ENCODE measurements at regions not wholly inside any gene's neighbourhood (a gene's known extent, or its start where the extent isn't known, plus 50 kb on each side); places are given as distances from the start of the nearest gene placed in this dataset.

GRCh38 chr7:96833676-96834453, 124.2 kb upstream of the SEM1 start:
- WGBS, 3 donors, result 40 to 51% (median 46%) methylated on average over 8 of the region's 8 CpGs
- no peak overlapping the region for H3K27ac ChIP-seq (ENCODE audit: low read depth in 1 of 3, low read length in 2 of 3)
- DNase-seq (no peak), FAIRE-seq (no peak)
- H3K4me1 ChIP-seq (ENCODE audit: control insufficient read depth in 3 of 3, insufficient read depth in 2 of 3, low read depth in 1 of 3, low read length in 2 of 3), result no peaks in the 10 kb centered on the region
- H3K4me3 ChIP-seq (ENCODE audit: low read depth in 1 of 3, low read length in 3 of 3), result no peak overlapping the region
- no peaks in the 10 kb centered on the region for H3K9me3 ChIP-seq (ENCODE audit: control insufficient read depth in 2 of 2, insufficient read depth in 1 of 2, low read depth in 1 of 2, low read length in 1 of 2)
- no peaks in the 10 kb centered on the region for H3K36me3 ChIP-seq (ENCODE audit: control insufficient read depth in 3 of 3, insufficient read depth in 2 of 3, low read depth in 1 of 3, low read length in 3 of 3)
- H3K27me3 ChIP-seq (ENCODE audit: control insufficient read depth in 3 of 3, insufficient read depth in 3 of 3, low read length in 3 of 3), result no peaks in the 10 kb centered on the region

- no peak overlapping the region for H3K27ac ChIP-seq (ENCODE audit: low read depth in 1 of 3, low read length in 2 of 3)
- no peaks in the 10 kb centered on the region for H3K9me3 ChIP-seq (ENCODE audit: control insufficient read depth in 2 of 2, insufficient read depth in 1 of 2, low read depth in 1 of 2, low read length in 1 of 2)
- no peak for DNase-seq
- no peak for FAIRE-seq
- 48 to 60% (median 50%) methylated on average over 3 of the region's 3 CpGs for WGBS, 3 donors
- H3K4me3 ChIP-seq (ENCODE audit: low read depth in 1 of 3, low read length in 3 of 3), result no peak overlapping the region
- H3K27me3 ChIP-seq (ENCODE audit: control insufficient read depth in 3 of 3, insufficient read depth in 3 of 3, low read length in 3 of 3), result no peaks in the 10 kb centered on the region
- H3K36me3 ChIP-seq (ENCODE audit: control insufficient read depth in 3 of 3, insufficient read depth in 2 of 3, low read depth in 1 of 3, low read length in 3 of 3), result no peaks in the 10 kb centered on the region
- no peaks in the 10 kb centered on the region for H3K4me1 ChIP-seq (ENCODE audit: control insufficient read depth in 3 of 3, insufficient read depth in 2 of 3, low read depth in 1 of 3, low read length in 2 of 3)
Observed at GRCh38 chr7:96836456-96836855, 126.8 kb upstream of the SEM1 start.

GRCh38 chr7:96837593-96837992, 127.9 kb upstream of the SEM1 start:
- no peaks in the 10 kb centered on the region for H3K4me1 ChIP-seq (ENCODE audit: control insufficient read depth in 3 of 3, insufficient read depth in 2 of 3, low read depth in 1 of 3, low read length in 2 of 3)
- FAIRE-seq, result no peak
- no peaks in the 10 kb centered on the region for H3K9me3 ChIP-seq (ENCODE audit: control insufficient read depth in 2 of 2, insufficient read depth in 1 of 2, low read depth in 1 of 2, low read length in 1 of 2)
- no peak overlapping the region for H3K4me3 ChIP-seq (ENCODE audit: low read depth in 1 of 3, low read length in 3 of 3)
- H3K27ac ChIP-seq (ENCODE audit: low read depth in 1 of 3, low read length in 2 of 3), result no peak overlapping the region
- H3K27me3 ChIP-seq (ENCODE audit: control insufficient read depth in 3 of 3, insufficient read depth in 3 of 3, low read length in 3 of 3), result no peaks in the 10 kb centered on the region
- WGBS, 3 donors, result 51 to 55% (median 51%) methylated on average over 2 of the region's 2 CpGs
- H3K36me3 ChIP-seq (ENCODE audit: control insufficient read depth in 3 of 3, insufficient read depth in 2 of 3, low read depth in 1 of 3, low read length in 3 of 3), result no peaks in the 10 kb centered on the region
- peak in 1 of 2 donors; percentile 48 for DNase-seq

GRCh38 chr7:96838481-96838880, 128.8 kb upstream of the SEM1 start:
- Histone ChIP-seq H3K4me3 (ENCODE audit: low read depth in 1 of 3, low read length in 3 of 3) (no peak overlapping the region), H3K27me3 (ENCODE audit: control insufficient read depth in 3 of 3, insufficient read depth in 3 of 3, low read length in 3 of 3) (no peaks in the 10 kb centered on the region), H3K36me3 (ENCODE audit: control insufficient read depth in 3 of 3, insufficient read depth in 2 of 3, low read depth in 1 of 3, low read length in 3 of 3) (no peaks in the 10 kb centered on the region), H3K27ac (ENCODE audit: low read depth in 1 of 3, low read length in 2 of 3) (no peak overlapping the region), H3K4me1 (ENCODE audit: control insufficient read depth in 3 of 3, insufficient read depth in 2 of 3, low read depth in 1 of 3, low read length in 2 of 3) (no peaks in the 10 kb centered on the region), H3K9me3 (ENCODE audit: control insufficient read depth in 2 of 2, insufficient read depth in 1 of 2, low read depth in 1 of 2, low read length in 1 of 2) (no peaks in the 10 kb centered on the region)
- DNase-seq (no peak), FAIRE-seq (no peak)
- 65 to 71% (median 71%) methylated on average over 7 of the region's 7 CpGs for WGBS, 3 donors

GRCh38 chr7:96855139-96855538, 145.5 kb upstream of the SEM1 start:
- Histone ChIP-seq H3K9me3 (ENCODE audit: control insufficient read depth in 2 of 2, insufficient read depth in 1 of 2, low read depth in 1 of 2, low read length in 1 of 2) (no peaks in the 10 kb centered on the region), H3K27me3 (ENCODE audit: control insufficient read depth in 3 of 3, insufficient read depth in 3 of 3, low read length in 3 of 3) (no peaks in the 10 kb centered on the region), H3K4me1 (ENCODE audit: control insufficient read depth in 3 of 3, insufficient read depth in 2 of 3, low read depth in 1 of 3, low read length in 2 of 3) (no peaks in the 10 kb centered on the region), H3K4me3 (ENCODE audit: low read depth in 1 of 3, low read length in 3 of 3) (no peak overlapping the region), H3K27ac (ENCODE audit: low read depth in 1 of 3, low read length in 2 of 3) (no peak overlapping the region), H3K36me3 (ENCODE audit: control insufficient read depth in 3 of 3, insufficient read depth in 2 of 3, low read depth in 1 of 3, low read length in 3 of 3) (no peaks in the 10 kb centered on the region)
- FAIRE-seq (no peak), DNase-seq (no peak)

- FAIRE-seq, result no peak
Observed at GRCh38 chr7:96855691-96856090, 146.0 kb upstream of the SEM1 start.

GRCh38 chr7:96869538-96869937, 135.8 kb upstream of the DLX6 start:
- DNase-seq (no peak), FAIRE-seq (no peak)
- H3K27me3 ChIP-seq (ENCODE audit: control insufficient read depth in 3 of 3, insufficient read depth in 3 of 3, low read length in 3 of 3), result no peaks in the 10 kb centered on the region
- no peak overlapping the region for H3K4me3 ChIP-seq (ENCODE audit: low read depth in 1 of 3, low read length in 3 of 3)
- no peak overlapping the region for H3K27ac ChIP-seq (ENCODE audit: low read depth in 1 of 3, low read length in 2 of 3)
- H3K9me3 ChIP-seq (ENCODE audit: control insufficient read depth in 2 of 2, insufficient read depth in 1 of 2, low read depth in 1 of 2, low read length in 1 of 2), result no peaks in the 10 kb centered on the region
- no peaks in the 10 kb centered on the region for H3K36me3 ChIP-seq (ENCODE audit: control insufficient read depth in 3 of 3, insufficient read depth in 2 of 3, low read depth in 1 of 3, low read length in 3 of 3)
- 67 to 75% (median 68%) methylated on average over 2 of the region's 2 CpGs for WGBS, 3 donors
- H3K4me1 ChIP-seq (ENCODE audit: control insufficient read depth in 3 of 3, insufficient read depth in 2 of 3, low read depth in 1 of 3, low read length in 2 of 3), result no peaks in the 10 kb centered on the region

More at GRCh38 chr7:96855691-96856090, 146.0 kb upstream of the SEM1 start:
- Histone ChIP-seq H3K27ac (ENCODE audit: low read depth in 1 of 3, low read length in 2 of 3) (no peak overlapping the region), H3K36me3 (ENCODE audit: control insufficient read depth in 3 of 3, insufficient read depth in 2 of 3, low read depth in 1 of 3, low read length in 3 of 3) (no peaks in the 10 kb centered on the region), H3K4me1 (ENCODE audit: control insufficient read depth in 3 of 3, insufficient read depth in 2 of 3, low read depth in 1 of 3, low read length in 2 of 3) (no peaks in the 10 kb centered on the region), H3K27me3 (ENCODE audit: control insufficient read depth in 3 of 3, insufficient read depth in 3 of 3, low read length in 3 of 3) (no peaks in the 10 kb centered on the region), H3K4me3 (ENCODE audit: low read depth in 1 of 3, low read length in 3 of 3) (no peak overlapping the region), H3K9me3 (ENCODE audit: control insufficient read depth in 2 of 2, insufficient read depth in 1 of 2, low read depth in 1 of 2, low read length in 1 of 2) (no peaks in the 10 kb centered on the region)
- 74 to 88% (median 74%) methylated on average over 1 of the region's 1 CpG for WGBS, 3 donors
- DNase-seq, result no peak

GRCh38 chr7:96870185-96870584, 135.2 kb upstream of the DLX6 start:
- no peaks in the 10 kb centered on the region for H3K4me1 ChIP-seq (ENCODE audit: control insufficient read depth in 3 of 3, insufficient read depth in 2 of 3, low read depth in 1 of 3, low read length in 2 of 3)
- no peak for DNase-seq
- H3K4me3 ChIP-seq (ENCODE audit: low read depth in 1 of 3, low read length in 3 of 3), result no peak overlapping the region
- no peak overlapping the region for H3K27ac ChIP-seq (ENCODE audit: low read depth in 1 of 3, low read length in 2 of 3)
- H3K9me3 ChIP-seq (ENCODE audit: control insufficient read depth in 2 of 2, insufficient read depth in 1 of 2, low read depth in 1 of 2, low read length in 1 of 2), result no peaks in the 10 kb centered on the region
- 69 to 78% (median 76%) methylated on average over 2 of the region's 2 CpGs for WGBS, 3 donors
- FAIRE-seq, result no peak
- no peaks in the 10 kb centered on the region for H3K27me3 ChIP-seq (ENCODE audit: control insufficient read depth in 3 of 3, insufficient read depth in 3 of 3, low read length in 3 of 3)
- no peaks in the 10 kb centered on the region for H3K36me3 ChIP-seq (ENCODE audit: control insufficient read depth in 3 of 3, insufficient read depth in 2 of 3, low read depth in 1 of 3, low read length in 3 of 3)

GRCh38 chr7:96870934-96871333, 134.4 kb upstream of the DLX6 start:
- DNase-seq, result no peak
- Histone ChIP-seq H3K27ac (ENCODE audit: low read depth in 1 of 3, low read length in 2 of 3) (no peak overlapping the region), H3K36me3 (ENCODE audit: control insufficient read depth in 3 of 3, insufficient read depth in 2 of 3, low read depth in 1 of 3, low read length in 3 of 3) (no peaks in the 10 kb centered on the region), H3K27me3 (ENCODE audit: control insufficient read depth in 3 of 3, insufficient read depth in 3 of 3, low read length in 3 of 3) (no peaks in the 10 kb centered on the region), H3K4me3 (ENCODE audit: low read depth in 1 of 3, low read length in 3 of 3) (no peak overlapping the region), H3K4me1 (ENCODE audit: control insufficient read depth in 3 of 3, insufficient read depth in 2 of 3, low read depth in 1 of 3, low read length in 2 of 3) (no peaks in the 10 kb centered on the region), H3K9me3 (ENCODE audit: control insufficient read depth in 2 of 2, insufficient read depth in 1 of 2, low read depth in 1 of 2, low read length in 1 of 2) (no peaks in the 10 kb centered on the region)
- no peak for FAIRE-seq
